GM19455 (cell line): ENCODE measurements at regions not wholly inside any gene's neighbourhood (a gene's known extent, or its start where the extent isn't known, plus 50 kb on each side); places are given as distances from the start of the nearest gene placed in this dataset.

Experiments
- ATAC-seq: cut with Tn5 transposase; IDR thresholded peaks from one replicate; pipeline ENCODE4 v1.9.1; 2021; ENCODE audit not compliant: unreplicated experiment

DNA sequence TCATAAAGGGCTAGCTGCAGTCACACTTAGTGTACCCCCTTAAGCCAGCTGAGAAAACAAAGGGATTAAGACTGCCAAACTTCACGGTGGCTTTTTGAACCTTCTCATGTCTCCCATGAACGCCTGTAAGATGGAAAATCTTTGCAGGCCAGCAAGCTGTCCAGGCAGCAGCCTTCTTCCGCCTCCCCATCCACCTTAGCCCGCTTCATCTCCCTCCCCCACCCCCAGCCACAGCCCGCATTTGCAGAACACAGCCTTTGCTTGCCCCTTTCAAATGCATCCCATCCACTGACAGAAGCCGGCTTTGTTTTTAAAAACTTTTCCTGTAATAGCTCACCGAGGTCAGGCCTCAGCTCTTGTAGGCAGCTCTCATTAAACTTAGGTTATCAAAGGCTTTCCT is 113.8 kb upstream of the FAM9B start:
- ATAC-seq, result no peak

- ATAC-seq, result no peak
Observed at GRCh38 chrX:9148615-9149399, 114.9 kb upstream of the FAM9B start.

DNA sequence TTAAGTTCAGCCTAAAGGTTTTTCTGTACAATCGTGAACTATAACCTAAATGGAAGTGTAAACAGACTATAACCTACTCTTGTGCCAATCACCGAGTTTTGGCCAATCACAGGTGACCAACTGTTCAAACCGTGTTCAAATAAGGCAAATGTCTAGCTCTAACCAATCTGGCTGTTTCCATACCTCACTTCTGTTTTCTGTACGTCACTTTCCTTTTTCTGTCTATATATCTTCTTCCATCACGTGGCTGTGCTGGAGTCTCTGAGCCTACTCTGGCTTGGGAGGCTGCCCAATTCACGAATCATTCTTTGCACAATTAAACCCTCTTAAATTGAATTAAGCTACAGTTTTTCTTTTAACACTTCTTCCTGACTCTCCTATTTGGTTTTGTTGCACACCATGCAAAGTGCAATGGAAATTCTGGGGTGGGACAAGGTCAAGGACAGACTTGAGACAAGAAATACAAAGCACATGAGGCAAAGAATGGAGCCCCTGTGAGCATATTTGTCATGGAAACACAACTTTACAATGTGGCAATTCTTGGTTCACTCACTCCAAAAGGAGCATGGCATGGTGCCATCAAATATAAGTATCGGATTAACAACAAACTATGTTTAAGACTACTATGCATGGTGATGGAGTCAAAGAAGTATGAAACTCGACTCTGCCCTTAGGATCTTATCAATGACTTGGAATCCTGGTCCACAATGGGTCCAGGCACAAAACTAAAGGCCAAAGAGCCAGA is 115.7 kb upstream of the FAM9B start:
- ATAC-seq, result no peak

DNA sequence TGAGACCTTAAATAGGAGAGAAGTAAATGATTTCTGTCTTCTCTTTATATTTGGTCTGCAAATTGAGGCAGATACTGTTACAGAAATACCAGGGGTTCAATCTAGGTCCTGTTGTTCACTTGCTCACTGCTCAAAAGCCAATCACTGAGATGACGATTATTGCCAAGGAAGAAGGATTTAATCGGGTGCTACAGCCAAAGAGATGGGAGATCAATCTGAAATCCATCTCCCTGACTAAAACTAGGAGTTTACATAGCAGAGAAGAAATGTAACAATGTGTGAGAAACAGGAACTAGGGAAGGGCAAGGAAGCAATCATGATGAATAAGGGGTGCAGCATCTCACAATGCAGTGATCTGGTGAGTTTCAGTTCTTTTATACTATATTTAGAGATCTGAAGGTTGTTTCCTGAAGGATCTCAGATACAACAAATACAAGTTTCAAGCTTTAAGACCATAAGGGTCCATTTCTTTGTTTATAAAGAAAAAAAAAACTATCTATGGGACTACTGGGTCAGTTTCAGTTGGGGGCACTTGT is 117.9 kb upstream of the FAM9B start:
- ATAC-seq, result no peak

GRCh38 chrX:9153300-9153699 is 119.4 kb upstream of the FAM9B start:
- ATAC-seq, result no peak

DNA sequence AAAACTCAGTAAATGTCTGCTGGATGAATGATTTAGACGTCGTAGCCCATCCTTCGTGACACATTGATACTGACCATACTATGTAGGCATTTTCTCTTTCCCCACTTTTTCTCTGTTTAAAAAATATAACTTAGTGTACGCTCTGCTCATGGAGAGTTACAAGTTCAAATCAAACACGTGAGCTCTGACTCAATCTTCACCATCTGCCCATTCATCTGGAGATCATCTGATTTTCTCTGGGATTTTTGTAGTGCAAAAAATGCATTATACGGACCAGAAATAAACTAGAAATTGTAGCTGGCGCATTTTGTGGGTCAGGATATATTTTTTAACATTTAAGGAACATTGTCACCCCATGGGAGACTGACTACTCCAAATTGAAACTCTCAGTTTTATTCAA is 124.7 kb upstream of the FAM9B start:
- no peak for ATAC-seq

DNA sequence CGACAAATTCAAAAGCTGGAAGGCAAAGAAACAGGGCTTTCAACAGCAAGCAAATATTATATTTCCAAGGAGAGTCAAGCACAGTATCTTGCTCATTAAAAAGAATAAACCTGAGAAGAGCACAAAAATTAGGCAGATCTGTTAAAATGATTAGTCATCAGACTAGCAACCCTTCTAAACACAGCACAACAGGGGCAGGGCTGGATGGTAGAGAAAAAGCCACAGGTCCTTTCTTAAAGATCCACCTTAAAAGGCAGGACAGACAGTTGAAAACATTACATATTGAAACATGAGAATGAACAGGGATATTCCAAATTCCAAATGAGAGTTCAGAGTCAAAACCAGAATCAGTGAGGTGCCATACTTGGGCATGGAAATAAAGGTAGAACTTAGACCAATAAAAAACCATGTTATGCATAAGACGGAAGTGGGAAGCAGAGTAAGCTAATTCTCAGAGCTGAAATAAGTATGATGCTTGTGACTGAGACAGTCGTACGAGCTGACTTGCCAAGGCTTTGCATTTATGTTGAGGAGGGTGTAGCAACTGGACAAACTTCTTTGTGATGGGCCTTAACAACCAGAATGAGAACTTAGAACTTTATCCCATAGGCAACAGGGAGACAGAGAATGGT is 126.9 kb upstream of the FAM9B start:
- no peak for ATAC-seq

DNA sequence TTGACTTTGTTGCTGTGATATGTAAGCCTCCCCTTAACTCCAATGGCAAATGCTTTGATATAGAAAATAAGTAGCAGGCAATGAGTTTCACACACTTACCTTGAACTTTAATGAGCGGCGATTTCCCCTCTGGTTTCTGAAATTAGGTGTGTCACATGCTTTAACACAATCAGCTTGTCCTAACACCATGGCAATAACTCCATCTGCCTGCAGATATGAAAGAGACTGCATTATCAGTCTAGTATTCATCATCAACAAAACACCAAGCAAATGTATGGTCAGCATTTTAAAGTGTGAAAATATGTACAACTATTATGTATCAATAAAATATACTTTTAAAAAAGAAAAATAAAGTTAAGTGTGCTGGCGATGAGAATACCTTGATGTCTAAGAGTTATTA is 128.8 kb upstream of the FAM9B start:
- ATAC-seq, result no peak

GRCh38 chrX:9163214-9163709 is 129.3 kb upstream of the FAM9B start:
- no peak for ATAC-seq

- no peak for ATAC-seq
Observed at GRCh38 chrX:9164086-9164485, 130.2 kb upstream of the FAM9B start.

- no peak for ATAC-seq
Observed at GRCh38 chrX:9164533-9165426, 130.9 kb upstream of the FAM9B start.

GRCh38 chrX:9166584-9166944 is 132.6 kb upstream of the FAM9B start:
- ATAC-seq, result no peak

GRCh38 chrX:9171841-9172463 is 138.0 kb upstream of the FAM9B start:
- no peak for ATAC-seq

DNA sequence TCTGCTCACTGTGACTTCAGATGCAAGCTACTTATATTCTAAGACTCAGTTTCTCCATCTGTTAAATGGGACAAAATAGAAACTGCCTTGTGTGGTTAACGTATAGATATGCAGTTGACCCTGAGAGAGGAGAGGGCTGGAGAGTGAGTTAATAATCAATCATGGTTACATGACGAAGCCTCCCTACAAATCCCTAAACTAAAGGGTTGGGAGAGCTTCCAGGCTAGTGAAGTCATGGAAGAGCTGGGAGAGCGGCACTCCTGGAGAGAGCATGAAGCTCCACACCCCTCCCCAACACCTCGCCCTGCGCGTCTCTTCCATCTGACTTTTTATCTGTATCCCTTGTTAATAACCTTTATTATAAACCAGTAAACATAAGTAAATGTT is 138.5 kb upstream of the FAM9B start:
- no peak for ATAC-seq

DNA sequence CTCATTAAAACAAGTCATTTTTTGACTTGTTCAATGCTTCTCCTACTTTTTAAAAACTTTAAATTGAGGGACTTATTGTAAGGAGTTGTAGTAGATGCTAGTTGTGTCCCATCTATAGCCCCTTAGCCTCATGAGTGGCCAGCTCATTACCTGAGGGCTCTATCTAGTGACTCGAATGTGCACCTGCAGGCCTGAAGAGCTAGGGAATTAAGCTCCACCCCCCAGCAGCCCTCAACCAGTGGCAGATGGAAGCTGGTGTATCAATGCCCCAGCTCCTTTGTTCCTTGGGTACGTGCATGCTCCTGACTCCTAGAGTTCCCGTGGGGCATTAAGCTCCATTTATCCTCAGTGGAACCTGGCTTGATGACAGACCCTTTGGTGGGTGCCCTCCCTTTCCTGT is 146.7 kb upstream of the FAM9B start:
- ATAC-seq, result no peak

DNA sequence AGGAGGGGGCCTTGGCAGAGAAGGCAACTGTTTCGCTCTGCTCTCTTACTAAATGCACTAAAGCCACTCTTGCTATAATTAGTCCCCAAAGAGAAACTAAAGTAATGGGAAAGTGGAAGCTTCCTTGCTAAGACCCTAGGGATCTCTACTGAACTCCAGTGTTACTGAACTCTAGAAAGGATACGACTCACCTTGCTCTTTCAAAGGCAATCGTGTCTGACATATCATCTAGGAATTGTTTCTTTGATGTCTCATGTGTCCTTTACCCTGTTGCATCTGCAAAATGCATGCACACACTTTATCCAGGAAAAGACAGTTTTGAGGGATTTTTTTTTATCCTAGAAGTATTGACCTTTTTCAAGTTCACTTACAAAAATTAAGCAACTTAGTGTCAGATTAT is 148.1 kb upstream of the FAM9B start:
- no peak for ATAC-seq

DNA sequence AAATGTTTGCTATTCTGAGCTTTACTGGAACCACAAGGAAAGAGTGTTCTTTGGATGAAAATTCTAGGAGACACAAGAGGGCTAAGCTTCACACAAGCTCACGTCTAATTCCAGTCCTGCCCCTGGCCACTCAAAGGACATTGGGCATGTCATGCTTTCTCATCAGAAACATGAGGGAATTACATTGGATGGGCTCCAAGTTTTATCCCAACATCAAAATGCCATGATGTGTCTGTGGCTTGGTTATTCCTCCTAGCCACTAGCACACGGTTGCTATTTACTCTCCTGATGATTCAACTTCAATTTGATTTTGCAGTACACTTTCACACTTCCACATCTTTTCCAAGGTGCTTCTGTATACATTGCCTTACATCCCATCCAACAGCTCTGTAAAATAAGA is 149.6 kb upstream of the FAM9B start:
- ATAC-seq, result no peak

- no peak for ATAC-seq
Observed at GRCh38 chrX:9184211-9184610, 150.3 kb upstream of the FAM9B start.

DNA sequence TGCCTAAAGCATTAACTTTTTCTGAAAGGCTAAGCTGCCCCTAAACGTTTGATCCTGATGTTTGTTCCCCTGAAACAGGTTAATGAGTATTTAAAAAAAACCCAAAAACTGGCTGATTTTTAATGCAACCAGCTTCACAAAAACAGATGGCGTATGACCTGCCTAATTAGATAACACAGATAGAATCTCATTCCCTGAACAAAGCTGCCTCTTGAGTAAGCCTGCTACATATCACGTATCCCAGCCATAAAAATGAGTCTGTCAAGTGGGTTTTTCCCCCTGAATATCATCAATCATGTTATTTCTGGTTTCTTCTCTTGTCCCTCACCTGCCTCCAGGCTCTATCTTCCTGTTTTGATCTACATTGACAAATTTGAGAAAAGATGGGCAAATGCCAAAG is 154.2 kb upstream of the FAM9B start:
- ATAC-seq, result no peak

- no peak for ATAC-seq
Observed at GRCh38 chrX:9189286-9189685, 155.4 kb upstream of the FAM9B start.
